IMR-90 (cell line): ENCODE measurements at regions not wholly inside any gene's neighbourhood (a gene's known extent, or its start where the extent isn't known, plus 50 kb on each side); places are given as distances from the start of the nearest gene placed in this dataset.
A peak's percentile ranks its signal among the peaks of the same experiment; 100 is the strongest.

ENCODE experiments used
- ATAC-seq: fragments of 200-7000 bp; cut with Tn5 transposase; 2 replicates; pipeline ENCODE4 v1.9.1; 2020; ENCODE audit warnings: low read depth, mild to moderate bottlenecking, moderate library complexity
- BruUV-seq: library from RNA; stranded (reverse); fragments of 400-500 nt; replicated peaks from 2 replicates; lab custom pipeline; 2021; lab: Mats Ljungman, UMichigan
- CTCF ChIA-PET: fragments of 300-600 bp; formaldehyde crosslinking; extraction: SDS; loops from one replicate; lab custom pipeline; 2021; ENCODE audit warnings: antibody characterized with exemption; lab: Yijun Ruan, JAX
- POLR2A ChIA-PET: fragments of 300-600 bp; sonication (Branson Sonifier 250); formaldehyde crosslinking; loops from one replicate; lab custom pipeline; 2022; ENCODE audit warnings: antibody characterized with exemption; ENCODE audit not compliant: unreplicated experiment; lab: Charles Lee
- DNase-seq: peaks from one replicate; pipeline ENCODE4 v3.0.0; 2013
- H2AFZ ChIP-seq: replicated peaks from 2 replicates; pipeline ENCODE3; 2013; ENCODE audit warnings: low read length, mild to moderate bottlenecking; ENCODE audit not compliant: poor library complexity
- H2AK5ac ChIP-seq: 2 replicates; pipeline ENCODE4 v1.6.1; 2013; ENCODE audit warnings: low read depth, low read length, inconsistent platforms
- H2AK9ac ChIP-seq: replicated peaks from 2 replicates; pipeline ENCODE3; 2013; ENCODE audit warnings: mild to moderate bottlenecking, low read depth, low read length, moderate library complexity; ENCODE audit not compliant: poor library complexity
- H2BK120ac ChIP-seq: 2 replicates; pipeline ENCODE4 v1.6.1; 2013; ENCODE audit warnings: low read depth, low read length, inconsistent platforms
- H2BK15ac ChIP-seq: 3 replicates; pipeline ENCODE4 v1.6.1; 2013; ENCODE audit warnings: low read depth, low read length, inconsistent platforms
- H2BK20ac ChIP-seq: 2 replicates; pipeline ENCODE4 v1.6.1; 2013; ENCODE audit warnings: low read depth, mild to moderate bottlenecking, inconsistent platforms, low read length, moderate library complexity
- H2BK5ac ChIP-seq: 2 replicates; pipeline ENCODE4 v1.6.1; 2013; ENCODE audit warnings: mild to moderate bottlenecking, low read depth, low read length, inconsistent platforms; ENCODE audit not compliant: poor library complexity, severe bottlenecking
- H3K14ac ChIP-seq: replicated peaks from 2 replicates; pipeline ENCODE4 v1.6.1; 2013; ENCODE audit warnings: low read depth, low read length, inconsistent platforms
- H3K18ac ChIP-seq: 2 replicates; pipeline ENCODE4 v1.6.1; 2013; ENCODE audit warnings: low read depth, low read length, control low read depth
- H3K23ac ChIP-seq: 2 replicates; pipeline ENCODE4 v1.6.1; 2013; ENCODE audit warnings: low read depth, low read length, inconsistent platforms
- H3K27ac ChIP-seq: 2 replicates; pipeline ENCODE4 v1.5.1; 2013; ENCODE audit warnings: mild to moderate bottlenecking, control low read depth, low read length; ENCODE audit not compliant: insufficient read depth
- H3K27me3 ChIP-seq: 2 replicates; pipeline ENCODE4 v1.6.1; 2013; ENCODE audit warnings: low read length; ENCODE audit not compliant: control insufficient read depth, insufficient read depth
- H3K36me3 ChIP-seq: 2 replicates; pipeline ENCODE4 v1.6.1; 2013; ENCODE audit warnings: low read length, mixed read lengths; ENCODE audit not compliant: control insufficient read depth, insufficient read depth
- H3K4ac ChIP-seq: 2 replicates; pipeline ENCODE4 v1.6.1; 2013; ENCODE audit warnings: low read depth, low read length, inconsistent platforms
- H3K4me1 ChIP-seq: 2 replicates; pipeline ENCODE4 v1.6.1; 2013; ENCODE audit warnings: low read length, mixed read lengths; ENCODE audit not compliant: control insufficient read depth, insufficient read depth
- H3K4me2 ChIP-seq: 2 replicates; pipeline ENCODE4 v1.6.1; 2013; ENCODE audit warnings: low read depth, mild to moderate bottlenecking, control low read depth, low read length, moderate library complexity
- H3K4me3 ChIP-seq: 2 replicates; pipeline ENCODE4 v1.5.1; 2013; ENCODE audit warnings: low read depth, mild to moderate bottlenecking, control low read depth, low read length, moderate library complexity; ENCODE audit not compliant: insufficient read depth
- H3K56ac ChIP-seq: 2 replicates; pipeline ENCODE4 v1.6.1; 2013; ENCODE audit warnings: low read length, inconsistent platforms; ENCODE audit not compliant: insufficient read depth; ENCODE audit errors: extremely low read depth
- H3K79me1 ChIP-seq, 2 experiments: 2 replicates each; pipeline ENCODE4 v1.6.1; 2013; ENCODE audit warnings: low read length in 2 of 2, inconsistent platforms in 1 of 2, low read depth in 1 of 2
- H3K9ac ChIP-seq: 2 replicates; pipeline ENCODE4 v1.6.1; 2013; ENCODE audit warnings: low read depth, low read length, control low read depth
- H3K9me1 ChIP-seq: 2 replicates; pipeline ENCODE4 v1.6.1; 2013; ENCODE audit warnings: low read length, inconsistent platforms; ENCODE audit not compliant: insufficient read depth
- H3K9me3 ChIP-seq: 2 replicates; pipeline ENCODE4 v1.6.1; 2013; ENCODE audit warnings: low read length; ENCODE audit not compliant: control insufficient read depth, insufficient read depth
- H4K20me1 ChIP-seq: 2 replicates; pipeline ENCODE4 v1.6.1; 2013; ENCODE audit warnings: low read length, inconsistent platforms; ENCODE audit not compliant: insufficient read depth
- H4K5ac ChIP-seq: 2 replicates; pipeline ENCODE4 v1.6.1; 2013; ENCODE audit warnings: mild to moderate bottlenecking, low read depth, low read length, control low read depth
- H4K8ac ChIP-seq, 2 experiments: 2 replicates each; pipeline ENCODE4 v1.6.1; 2013; ENCODE audit warnings: low read depth in 2 of 2, low read length in 2 of 2, control low read depth in 1 of 2, inconsistent platforms in 1 of 2
- H4K91ac ChIP-seq: 2 replicates; pipeline ENCODE4 v1.6.1; 2013; ENCODE audit warnings: low read depth, low read length, inconsistent platforms; ENCODE audit not compliant: insufficient read depth
- BHLHE40 ChIP-seq: fragments of 150-350 bp; IDR thresholded peaks from 2 replicates; pipeline ENCODE4 v1.6.1; 2016; ENCODE audit warnings: mild to moderate bottlenecking, low read depth, low read length
- CEBPB ChIP-seq: IDR thresholded peaks from 2 replicates; pipeline ENCODE4 v1.6.1; 2012; ENCODE audit warnings: low read depth, low read length, improper control_type of control experiment
- FOS ChIP-seq: fragments of 150-350 bp; IDR thresholded peaks from 2 replicates; pipeline ENCODE4 v1.6.1; 2016; ENCODE audit warnings: low read depth, low read length
- MAFK ChIP-seq: IDR thresholded peaks from 2 replicates; pipeline ENCODE4 v1.6.1; 2012; ENCODE audit warnings: low read depth, low read length, improper control_type of control experiment
- MAZ ChIP-seq: IDR thresholded peaks from 2 replicates; pipeline ENCODE4 v1.6.1; 2012; ENCODE audit warnings: low read depth, mild to moderate bottlenecking, low read length, improper control_type of control experiment, moderate library complexity, borderline replicate concordance
- MXI1 ChIP-seq: IDR thresholded peaks from 2 replicates; pipeline ENCODE4 v1.6.1; 2012; ENCODE audit warnings: low read depth, mild to moderate bottlenecking, low read length, moderate library complexity, borderline replicate concordance
- NFE2L2 ChIP-seq: fragments of 150-350 bp; IDR thresholded peaks from 2 replicates; pipeline ENCODE4 v1.6.1; 2016; ENCODE audit warnings: low read depth, mild to moderate bottlenecking, low read length
- POLR2A ChIP-seq: IDR thresholded peaks from 2 replicates; pipeline ENCODE4 v1.6.1; 2012; ENCODE audit warnings: mild to moderate bottlenecking, low read depth, low read length
- RAD21 ChIP-seq: IDR thresholded peaks from 2 replicates; pipeline ENCODE4 v1.6.1; 2012; ENCODE audit warnings: low read length, improper control_type of control experiment
- RCOR1 ChIP-seq: IDR thresholded peaks from 2 replicates; pipeline ENCODE4 v1.6.1; 2012; ENCODE audit warnings: mild to moderate bottlenecking, low read length, improper control_type of control experiment; ENCODE audit not compliant: insufficient replicate concordance
- RFX5 ChIP-seq: IDR thresholded peaks from 2 replicates; pipeline ENCODE4 v1.8.0; 2012; ENCODE audit warnings: low read depth, mild to moderate bottlenecking, low read length, moderate library complexity
- SMC3 ChIP-seq: fragments of 150-350 bp; IDR thresholded peaks from 2 replicates; pipeline ENCODE4 v1.6.1; 2016; ENCODE audit warnings: low read depth, mild to moderate bottlenecking, antibody characterized with exemption, low read length, moderate library complexity
- WGBS, 2 experiments: methylation state at CpG; one replicate each; pipeline versions ENCODE4 v1.1.5 to v1.1.7; 2013; ENCODE audit warnings: missing lambda C conversion rate in 2 of 2; ENCODE audit not compliant: insufficient read length in 1 of 2; ENCODE audit errors: extremely low coverage in 2 of 2; 5-methylcytosine and 5-hydroxymethylcytosine counted together
- dilution Hi-C: fragments of 300-500 bp; cut with HindIII; formaldehyde crosslinking; loops from one replicate; pipeline ENCODE4 v1.14.3; 2018; ENCODE audit warnings: low sequenced_read_pairs; ENCODE audit not compliant: unreplicated experiment
- in situ Hi-C: fragments of 300-500 bp; cut with MboI; formaldehyde crosslinking; loops from 3 replicates; pipeline ENCODE4 v1.14.3; 2019; ENCODE audit warnings: low sequenced_read_pairs, inconsistent platforms, mixed read lengths
- intact Hi-C: fragments of 100-400 bp; cut with micrococcal nuclease; formaldehyde crosslinking; loops from 2 replicates; pipeline ENCODE4 v1.10.0; 2022
- TF ChIP-seq, protein P1 (sequence below): fragments of 150-350 bp; IDR thresholded peaks from 2 replicates; pipeline ENCODE4 v1.6.1; 2016; ENCODE audit warnings: low read depth, mild to moderate bottlenecking, low read length, moderate library complexity, borderline replicate concordance
- TF ChIP-seq, protein P2 (sequence below): conservative IDR thresholded peaks from 2 replicates; pipeline ENCODE4 v1.5.1; 2012; ENCODE audit warnings: mild to moderate bottlenecking, low read depth, low read length, improper control_type of control experiment
- TF ChIP-seq, protein P3 (sequence below): fragments of 150-350 bp; IDR thresholded peaks from 2 replicates; pipeline ENCODE4 v1.6.1; 2017; ENCODE audit warnings: mild to moderate bottlenecking, antibody characterized with exemption, low read length, low read depth

DNA sequence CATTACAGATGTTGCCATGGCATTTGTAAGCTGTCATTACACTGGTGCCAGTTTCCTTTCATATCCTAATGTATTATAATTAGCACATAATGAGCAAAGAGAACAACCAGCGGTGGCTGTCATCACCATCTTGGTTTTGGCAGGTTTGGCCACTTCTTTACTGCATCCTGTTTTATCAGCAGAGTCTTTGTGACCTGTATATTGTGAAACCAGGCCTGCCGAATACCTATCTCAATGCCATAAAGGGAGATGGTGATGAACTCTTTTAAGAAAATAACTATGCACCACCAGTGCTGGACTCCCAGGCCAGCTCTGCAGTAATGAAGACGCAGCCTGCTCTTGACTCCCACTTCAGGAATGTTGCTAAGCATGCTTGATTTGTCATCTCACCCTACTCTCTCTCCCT, 458.1 kb upstream of the NR2F2 start:
- Histone ChIP-seq H3K4me2 (no peak overlapping the region), H3K36me3 (no peaks in the 10 kb centered on the region), H2BK15ac (no peak overlapping the region), H3K9me3 (no peaks in the 10 kb centered on the region), H3K27ac (no peak overlapping the region), H2BK5ac (peak overlapping the region; percentile 11), H2BK120ac (no peak overlapping the region), H3K4me3 (no peak overlapping the region), H3K4ac (no peak overlapping the region; the same call in 1 of the 2 replicates), H2BK20ac (no peak overlapping the region), H3K18ac (no peak overlapping the region), H3K9ac (no peak overlapping the region), H3K4me1 (peaks cover 2% of the 10 kb centered on the region; the same call in 1 of the 2 replicates), H3K56ac (no peak overlapping the region), H2AK5ac (no peak overlapping the region), H4K91ac (no peak overlapping the region), H3K27me3 (no peaks in the 10 kb centered on the region), H3K23ac (no peak overlapping the region), H4K8ac (peak overlapping the region in 1 of 2 experiments; percentile 19; a peak in 1 of 4 replicates), H3K14ac (0 out of 2 replicates have a peak overlapping the region, but pooled peaks have one; percentile 52), H2AK9ac (no peak overlapping the region), H4K5ac (no peak overlapping the region), H3K79me1 (no peaks in the 10 kb centered on the region), H4K20me1 (no peaks in the 10 kb centered on the region), H2AFZ (no peak overlapping the region), H3K9me1 (no peaks in the 10 kb centered on the region)
- TF ChIP-seq MXI1: no peak
- TF ChIP-seq RCOR1: no peak
- TF ChIP-seq SMC3: no peak
- TF ChIP-seq, protein P1, sequence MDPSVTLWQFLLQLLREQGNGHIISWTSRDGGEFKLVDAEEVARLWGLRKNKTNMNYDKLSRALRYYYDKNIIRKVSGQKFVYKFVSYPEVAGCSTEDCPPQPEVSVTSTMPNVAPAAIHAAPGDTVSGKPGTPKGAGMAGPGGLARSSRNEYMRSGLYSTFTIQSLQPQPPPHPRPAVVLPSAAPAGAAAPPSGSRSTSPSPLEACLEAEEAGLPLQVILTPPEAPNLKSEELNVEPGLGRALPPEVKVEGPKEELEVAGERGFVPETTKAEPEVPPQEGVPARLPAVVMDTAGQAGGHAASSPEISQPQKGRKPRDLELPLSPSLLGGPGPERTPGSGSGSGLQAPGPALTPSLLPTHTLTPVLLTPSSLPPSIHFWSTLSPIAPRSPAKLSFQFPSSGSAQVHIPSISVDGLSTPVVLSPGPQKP: no peak
- TF ChIP-seq NFE2L2: no peak
- TF ChIP-seq, protein P2, sequence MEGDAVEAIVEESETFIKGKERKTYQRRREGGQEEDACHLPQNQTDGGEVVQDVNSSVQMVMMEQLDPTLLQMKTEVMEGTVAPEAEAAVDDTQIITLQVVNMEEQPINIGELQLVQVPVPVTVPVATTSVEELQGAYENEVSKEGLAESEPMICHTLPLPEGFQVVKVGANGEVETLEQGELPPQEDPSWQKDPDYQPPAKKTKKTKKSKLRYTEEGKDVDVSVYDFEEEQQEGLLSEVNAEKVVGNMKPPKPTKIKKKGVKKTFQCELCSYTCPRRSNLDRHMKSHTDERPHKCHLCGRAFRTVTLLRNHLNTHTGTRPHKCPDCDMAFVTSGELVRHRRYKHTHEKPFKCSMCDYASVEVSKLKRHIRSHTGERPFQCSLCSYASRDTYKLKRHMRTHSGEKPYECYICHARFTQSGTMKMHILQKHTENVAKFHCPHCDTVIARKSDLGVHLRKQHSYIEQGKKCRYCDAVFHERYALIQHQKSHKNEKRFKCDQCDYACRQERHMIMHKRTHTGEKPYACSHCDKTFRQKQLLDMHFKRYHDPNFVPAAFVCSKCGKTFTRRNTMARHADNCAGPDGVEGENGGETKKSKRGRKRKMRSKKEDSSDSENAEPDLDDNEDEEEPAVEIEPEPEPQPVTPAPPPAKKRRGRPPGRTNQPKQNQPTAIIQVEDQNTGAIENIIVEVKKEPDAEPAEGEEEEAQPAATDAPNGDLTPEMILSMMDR: no peak
- 0 out of 2 replicates have a peak, but pooled peaks have one; percentile 25 for TF ChIP-seq MAZ
- TF ChIP-seq FOS: no peak
- TF ChIP-seq RFX5: no peak
- peak; percentile 56; the same call in 1 of the 2 replicates for TF ChIP-seq CEBPB
- no peak for TF ChIP-seq RAD21
- TF ChIP-seq, protein P3, sequence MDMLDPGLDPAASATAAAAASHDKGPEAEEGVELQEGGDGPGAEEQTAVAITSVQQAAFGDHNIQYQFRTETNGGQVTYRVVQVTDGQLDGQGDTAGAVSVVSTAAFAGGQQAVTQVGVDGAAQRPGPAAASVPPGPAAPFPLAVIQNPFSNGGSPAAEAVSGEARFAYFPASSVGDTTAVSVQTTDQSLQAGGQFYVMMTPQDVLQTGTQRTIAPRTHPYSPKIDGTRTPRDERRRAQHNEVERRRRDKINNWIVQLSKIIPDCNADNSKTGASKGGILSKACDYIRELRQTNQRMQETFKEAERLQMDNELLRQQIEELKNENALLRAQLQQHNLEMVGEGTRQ: no peak
- TF ChIP-seq MAFK: no peak
- TF ChIP-seq POLR2A: no peak
- peak; percentile 11; the same call in 1 of the 2 replicates for TF ChIP-seq BHLHE40
- ChIA-PET POLR2A (no interaction called here), CTCF (no interaction called here)
- no TSS peak for BruUV-seq
- in situ Hi-C loops (no loop called here), dilution Hi-C loops (no loop called here), intact Hi-C loops (no loop called here)
- DNase-seq (peak; percentile 82), ATAC-seq (peak; percentile 97)
- WGBS, 2 experiments: no CpG with 5 or more reads among the region's 3 CpGs
